AG09319 (cell line): ENCODE measurements at regions not wholly inside any gene's neighbourhood (a gene's known extent, or its start where the extent isn't known, plus 50 kb on each side); places are given as distances from the start of the nearest gene placed in this dataset.

Experiments
- DNase-seq: peaks from one replicate; pipeline ENCODE4 v3.0.0-alpha.2; 2010; ENCODE audit warnings: low read depth; ENCODE audit errors: extremely low read depth
- TF ChIP-seq, protein P1 (sequence below): IDR thresholded peaks from 2 replicates; pipeline ENCODE4 v1.5.1; 2011; ENCODE audit warnings: low read depth, mild to moderate bottlenecking, inconsistent platforms, low read length, moderate library complexity

DNA sequence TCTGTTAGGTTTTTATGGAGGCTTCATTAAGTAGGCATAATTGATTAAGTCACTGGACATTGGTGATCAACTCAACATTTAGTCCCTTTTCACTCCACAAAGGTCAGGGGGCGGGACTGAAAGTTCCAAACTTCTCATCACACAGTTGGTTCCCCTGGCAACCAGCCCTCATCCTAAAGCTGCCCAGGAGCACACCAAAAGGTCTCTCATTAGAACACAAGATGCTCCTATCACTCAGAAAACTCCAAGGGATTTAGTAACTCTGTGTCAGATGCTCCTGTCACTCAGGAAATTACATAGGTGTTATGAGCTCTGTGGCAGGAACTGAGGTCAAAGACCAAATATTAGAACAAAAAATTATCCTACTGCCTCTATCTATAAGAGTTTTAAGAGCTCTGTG is 321.5 kb downstream of the OTOL1 start:
- DNase-seq, result no peak
- TF ChIP-seq, protein P1, sequence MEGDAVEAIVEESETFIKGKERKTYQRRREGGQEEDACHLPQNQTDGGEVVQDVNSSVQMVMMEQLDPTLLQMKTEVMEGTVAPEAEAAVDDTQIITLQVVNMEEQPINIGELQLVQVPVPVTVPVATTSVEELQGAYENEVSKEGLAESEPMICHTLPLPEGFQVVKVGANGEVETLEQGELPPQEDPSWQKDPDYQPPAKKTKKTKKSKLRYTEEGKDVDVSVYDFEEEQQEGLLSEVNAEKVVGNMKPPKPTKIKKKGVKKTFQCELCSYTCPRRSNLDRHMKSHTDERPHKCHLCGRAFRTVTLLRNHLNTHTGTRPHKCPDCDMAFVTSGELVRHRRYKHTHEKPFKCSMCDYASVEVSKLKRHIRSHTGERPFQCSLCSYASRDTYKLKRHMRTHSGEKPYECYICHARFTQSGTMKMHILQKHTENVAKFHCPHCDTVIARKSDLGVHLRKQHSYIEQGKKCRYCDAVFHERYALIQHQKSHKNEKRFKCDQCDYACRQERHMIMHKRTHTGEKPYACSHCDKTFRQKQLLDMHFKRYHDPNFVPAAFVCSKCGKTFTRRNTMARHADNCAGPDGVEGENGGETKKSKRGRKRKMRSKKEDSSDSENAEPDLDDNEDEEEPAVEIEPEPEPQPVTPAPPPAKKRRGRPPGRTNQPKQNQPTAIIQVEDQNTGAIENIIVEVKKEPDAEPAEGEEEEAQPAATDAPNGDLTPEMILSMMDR, result no peak

DNA sequence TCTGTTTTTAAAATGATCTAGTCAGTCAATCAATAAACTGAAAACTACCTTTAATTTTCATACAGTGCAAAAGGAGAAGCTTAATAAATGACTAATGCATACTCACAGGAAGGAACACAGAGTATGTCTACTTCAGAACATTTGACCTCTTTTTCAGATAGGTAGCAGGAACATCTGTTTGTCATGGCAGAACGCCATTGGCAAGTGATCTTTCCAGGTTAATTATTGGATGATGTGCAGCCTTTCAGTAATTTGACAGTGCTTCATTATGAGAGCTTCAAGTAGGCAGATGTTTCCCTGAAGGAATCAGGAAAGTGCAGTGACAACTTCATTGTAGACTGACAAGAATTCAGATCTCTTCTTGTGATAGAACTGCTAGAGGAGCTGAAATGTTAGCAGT is 325.0 kb downstream of the OTOL1 start:
- TF ChIP-seq, protein P1, result no peak
- no peak for DNase-seq

GRCh38 chr3:161822291-161822690 is 325.7 kb downstream of the OTOL1 start:
- no peak for DNase-seq
- TF ChIP-seq, protein P1, result no peak

DNA sequence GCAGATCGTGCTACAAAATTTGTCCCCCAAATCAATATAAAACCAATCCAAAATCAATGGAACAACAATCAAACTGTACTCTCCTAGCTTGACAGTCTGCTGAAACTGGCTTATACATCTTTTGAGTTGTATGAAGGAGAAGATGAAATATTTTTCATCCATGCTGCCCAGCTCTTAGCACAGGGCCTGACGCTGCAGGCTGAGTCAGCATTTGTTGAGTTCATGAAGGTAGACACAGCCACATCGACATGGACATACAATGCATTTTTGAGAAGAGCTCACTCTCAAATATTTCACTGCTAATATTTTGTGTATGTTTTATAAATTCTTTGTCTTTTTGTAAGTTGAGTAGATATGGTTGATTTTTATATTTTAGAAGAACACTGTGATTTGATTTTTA is 327.3 kb downstream of the OTOL1 start:
- DNase-seq, result no peak
- TF ChIP-seq, protein P1, result no peak

GRCh38 chr3:161838021-161838420 is 341.4 kb downstream of the OTOL1 start:
- DNase-seq, result no peak
- TF ChIP-seq, protein P1, result no peak

DNA sequence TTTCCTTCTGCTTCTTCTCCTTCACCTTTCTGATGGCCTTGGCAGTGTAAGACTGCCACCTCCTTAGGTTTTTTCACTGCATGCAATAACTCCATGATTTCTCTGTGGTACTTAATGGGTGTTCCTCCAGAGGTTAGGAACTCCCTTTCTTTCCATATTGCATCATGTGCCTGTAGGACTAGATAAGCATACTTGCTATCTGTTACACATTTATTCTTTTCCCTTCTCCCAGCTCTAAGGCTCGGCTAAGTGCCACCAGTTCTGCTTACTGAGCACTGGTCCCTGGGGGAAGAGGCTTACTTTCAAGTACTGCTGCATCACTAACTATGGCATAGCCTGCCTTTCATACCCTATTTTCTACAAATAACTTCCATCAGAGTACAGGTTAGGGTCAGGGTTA is 351.8 kb downstream of the OTOL1 start:
- no peak for DNase-seq
- TF ChIP-seq, protein P1, result no peak

GRCh38 chr3:161851941-161852566 is 355.4 kb downstream of the OTOL1 start:
- TF ChIP-seq, protein P1, result peak; percentile 90
- peak; percentile 4 for DNase-seq
